H9 (cell line): ENCODE measurements at regions not wholly inside any gene's neighbourhood (a gene's known extent, or its start where the extent isn't known, plus 50 kb on each side); places are given as distances from the start of the nearest gene placed in this dataset.

Source experiments
- DNase-seq: peaks from one replicate; pipeline ENCODE4 v3.0.0-alpha.2; 2017
- H2AFZ ChIP-seq: one replicate; pipeline ENCODE4 v1.6.1; 2013; ENCODE audit warnings: mild to moderate bottlenecking, low read length, control low read depth, moderate library complexity
- H2AK5ac ChIP-seq: 2 replicates; pipeline ENCODE4 v1.6.1; 2013; ENCODE audit warnings: low read length, control low read depth, mixed read lengths; ENCODE audit not compliant: insufficient read length
- H2BK120ac ChIP-seq: one replicate; pipeline ENCODE4 v1.6.1; 2013; ENCODE audit warnings: low read depth, mild to moderate bottlenecking, low read length, control low read depth, inconsistent platforms; ENCODE audit not compliant: poor library complexity, severe bottlenecking
- H2BK12ac ChIP-seq: 2 replicates; pipeline ENCODE4 v1.6.1; 2013; ENCODE audit warnings: low read length, control low read depth, mixed read lengths, low read depth; ENCODE audit not compliant: insufficient read length
- H2BK15ac ChIP-seq: 2 replicates; pipeline ENCODE4 v1.6.1; 2013; ENCODE audit warnings: low read depth, low read length, control low read depth
- H2BK20ac ChIP-seq: one replicate; pipeline ENCODE4 v1.6.1; 2013; ENCODE audit warnings: low read depth, mild to moderate bottlenecking, low read length, control low read depth, inconsistent platforms; ENCODE audit not compliant: poor library complexity, severe bottlenecking
- H2BK5ac ChIP-seq: 2 replicates; pipeline ENCODE4 v1.6.1; 2013; ENCODE audit warnings: low read length, control low read depth, mixed read lengths; ENCODE audit not compliant: insufficient read length
- H3K14ac ChIP-seq: 2 replicates; pipeline ENCODE4 v1.6.1; 2013; ENCODE audit warnings: low read length, control low read depth; ENCODE audit not compliant: insufficient read depth
- H3K18ac ChIP-seq: 2 replicates; pipeline ENCODE4 v1.6.1; 2013; ENCODE audit warnings: low read depth, mild to moderate bottlenecking, mixed read lengths, low read length, control low read depth; ENCODE audit not compliant: insufficient read length
- H3K23ac ChIP-seq: 2 replicates; pipeline ENCODE4 v1.6.1; 2013; ENCODE audit warnings: low read length, control low read depth, mixed read lengths, low read depth; ENCODE audit not compliant: insufficient read length
- H3K23me2 ChIP-seq: 2 replicates; pipeline ENCODE4 v1.6.1; 2013; ENCODE audit warnings: low read depth, mild to moderate bottlenecking, mixed read lengths, low read length, control low read depth; ENCODE audit not compliant: insufficient read length, poor library complexity, severe bottlenecking
- H3K27ac ChIP-seq: 2 replicates; pipeline ENCODE4 v1.5.1; 2013; ENCODE audit warnings: low read length, control low read depth, mixed read lengths, low read depth; ENCODE audit not compliant: insufficient read length
- H3K27me3 ChIP-seq: 2 replicates; pipeline ENCODE4 v1.6.1; 2013; ENCODE audit warnings: low read length, control low read depth, inconsistent platforms; ENCODE audit not compliant: insufficient read depth
- H3K4ac ChIP-seq: 2 replicates; pipeline ENCODE4 v1.6.1; 2013; ENCODE audit warnings: low read depth, mild to moderate bottlenecking, control low read depth, inconsistent platforms, low read length, moderate library complexity
- H3K4me1 ChIP-seq: 2 replicates; pipeline ENCODE4 v1.6.1; 2013; ENCODE audit warnings: low read length, control low read depth, inconsistent platforms; ENCODE audit not compliant: insufficient read depth
- H3K4me2 ChIP-seq: 2 replicates; pipeline ENCODE4 v1.6.1; 2013; ENCODE audit warnings: low read length, control low read depth, mixed read lengths; ENCODE audit not compliant: insufficient read length, insufficient read depth
- H3K56ac ChIP-seq: 2 replicates; pipeline ENCODE4 v1.6.1; 2013; ENCODE audit warnings: low read depth, mild to moderate bottlenecking, mixed read lengths, low read length, control low read depth; ENCODE audit not compliant: insufficient read length
- H3K79me1 ChIP-seq: 2 replicates; pipeline ENCODE4 v1.6.1; 2013; ENCODE audit warnings: low read depth, mild to moderate bottlenecking, moderate library complexity, low read length, control low read depth, inconsistent platforms; ENCODE audit not compliant: insufficient read depth, poor library complexity, severe bottlenecking
- H3K79me2 ChIP-seq: 2 replicates; pipeline ENCODE4 v1.6.1; 2013; ENCODE audit warnings: low read length, control low read depth, inconsistent platforms; ENCODE audit not compliant: insufficient read depth
- H3K9ac ChIP-seq: 2 replicates; pipeline ENCODE4 v1.6.1; 2013; ENCODE audit warnings: low read length, control low read depth, mixed read lengths; ENCODE audit not compliant: insufficient read length; ENCODE audit errors: extremely low read depth
- H3K9me3 ChIP-seq: one replicate; pipeline ENCODE4 v1.6.1; 2013; ENCODE audit warnings: low read depth, low read length, inconsistent platforms; ENCODE audit not compliant: control insufficient read depth
- H3T11ph ChIP-seq: one replicate; pipeline ENCODE4 v1.6.1; 2013; ENCODE audit warnings: mild to moderate bottlenecking, low read length, control low read depth, inconsistent platforms
- H4K20me1 ChIP-seq: one replicate; pipeline ENCODE4 v1.6.1; 2013; ENCODE audit not compliant: control insufficient read depth, insufficient read length, insufficient read depth
- H4K5ac ChIP-seq: 2 replicates; pipeline ENCODE4 v1.6.1; 2013; ENCODE audit warnings: low read depth, mild to moderate bottlenecking, mixed read lengths, low read length, control low read depth; ENCODE audit not compliant: insufficient read length
- H4K8ac ChIP-seq: replicated peaks from 2 replicates; pipeline ENCODE4 v1.6.1; 2013; ENCODE audit warnings: low read length, control low read depth, mixed read lengths, low read depth; ENCODE audit not compliant: insufficient read length
- H4K91ac ChIP-seq: 2 replicates; pipeline ENCODE4 v1.6.1; 2013; ENCODE audit warnings: low read depth, mild to moderate bottlenecking, moderate library complexity, mixed read lengths, low read length, control low read depth; ENCODE audit not compliant: insufficient read length
- H3K27ac Mint-ChIP-seq, 3 experiments: 2 replicates in 2 of 3; 3 replicates in 1 of 3; pipeline ENCODE4 v1.8.0; 2020 to 2021; ENCODE audit warnings: mixed read lengths in 3 of 3, mild to moderate bottlenecking in 1 of 3, moderate library complexity in 1 of 3
- H3K27me3 Mint-ChIP-seq: 2 replicates; pipeline ENCODE4 v1.8.0; 2021; ENCODE audit warnings: low read depth, mild to moderate bottlenecking, moderate library complexity, mixed read lengths
- H3K36me3 Mint-ChIP-seq, 3 experiments: 2 replicates in 2 of 3; 3 replicates in 1 of 3; pipeline ENCODE4 v1.8.0; 2020 to 2021; ENCODE audit warnings: low read depth in 3 of 3, mixed read lengths in 3 of 3; ENCODE audit not compliant: insufficient read depth in 1 of 3
- H3K4me1 Mint-ChIP-seq, 2 experiments: 2 replicates each; pipeline ENCODE4 v1.8.0; 2020; ENCODE audit warnings: mixed read lengths in 2 of 2
- H3K4me3 Mint-ChIP-seq, 2 experiments: 2 replicates in 1 of 2; 3 replicates in 1 of 2; pipeline ENCODE4 v1.8.0; 2020 to 2021; ENCODE audit warnings: mild to moderate bottlenecking in 2 of 2, mixed read lengths in 2 of 2, moderate library complexity in 1 of 2
- H3K9me3 Mint-ChIP-seq, 2 experiments: 2 replicates in 1 of 2; 3 replicates in 1 of 2; pipeline ENCODE4 v1.8.0; 2020; ENCODE audit warnings: mild to moderate bottlenecking in 2 of 2, mixed read lengths in 2 of 2, moderate library complexity in 1 of 2
- WGBS: extraction: QIAGEN DNeasy Blood & Tissue Kit; methylation state at CpG from one replicate; pipeline ENCODE4 v1.1.7; 2013; ENCODE audit warnings: missing lambda C conversion rate, low lambda C conversion rate, mixed read lengths; ENCODE audit not compliant: insufficient read length; ENCODE audit errors: extremely low coverage; 5-methylcytosine and 5-hydroxymethylcytosine counted together
- TF ChIP-seq, protein P1 (sequence below): fragments of 200-600 bp; sonication (generic); conservative IDR thresholded peaks from 3 replicates; pipeline ENCODE4 v1.8.0; 2021; ENCODE audit warnings: antibody characterized with exemption, mild to moderate bottlenecking

DNA sequence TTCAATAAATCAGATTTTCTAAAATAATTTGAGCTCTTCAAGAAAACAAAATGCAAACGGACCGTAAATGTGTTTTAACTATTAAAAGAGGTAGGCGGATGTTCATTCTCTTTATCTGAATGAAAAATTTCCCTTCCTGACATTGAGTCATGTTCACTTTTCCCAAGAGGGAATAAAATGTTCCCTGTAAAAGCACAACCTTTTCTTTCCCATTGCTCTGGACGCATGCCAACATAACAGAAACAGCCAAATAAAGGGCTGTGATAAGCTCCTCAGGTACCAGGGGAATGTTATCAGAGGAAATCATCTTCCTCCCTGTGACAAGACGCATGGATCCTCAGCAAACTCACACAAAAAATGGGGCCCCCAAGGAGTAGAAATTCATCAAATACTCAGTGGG is 251.8 kb downstream of the MTERF1 start:
- no peaks in the 10 kb centered on the region for H3K9me3 ChIP-seq
- H2AK5ac ChIP-seq: no peak overlapping the region
- no peak overlapping the region for H2BK15ac ChIP-seq
- H4K91ac ChIP-seq: no peak overlapping the region
- no peak overlapping the region for H3K14ac ChIP-seq
- Mint-ChIP-seq H3K4me3 (no peak overlapping the region), H3K4me1 (no peaks in the 10 kb centered on the region), H3K9me3 (peaks cover 2 to 4% of the 10 kb centered on the region in 2 experiments; a peak in 3 of 5 replicates), H3K36me3 (no peaks in the 10 kb centered on the region), H3K27ac (no peak overlapping the region), H3K27me3 (no peaks in the 10 kb centered on the region)
- no peak overlapping the region for H3K23ac ChIP-seq
- TF ChIP-seq, protein P1, sequence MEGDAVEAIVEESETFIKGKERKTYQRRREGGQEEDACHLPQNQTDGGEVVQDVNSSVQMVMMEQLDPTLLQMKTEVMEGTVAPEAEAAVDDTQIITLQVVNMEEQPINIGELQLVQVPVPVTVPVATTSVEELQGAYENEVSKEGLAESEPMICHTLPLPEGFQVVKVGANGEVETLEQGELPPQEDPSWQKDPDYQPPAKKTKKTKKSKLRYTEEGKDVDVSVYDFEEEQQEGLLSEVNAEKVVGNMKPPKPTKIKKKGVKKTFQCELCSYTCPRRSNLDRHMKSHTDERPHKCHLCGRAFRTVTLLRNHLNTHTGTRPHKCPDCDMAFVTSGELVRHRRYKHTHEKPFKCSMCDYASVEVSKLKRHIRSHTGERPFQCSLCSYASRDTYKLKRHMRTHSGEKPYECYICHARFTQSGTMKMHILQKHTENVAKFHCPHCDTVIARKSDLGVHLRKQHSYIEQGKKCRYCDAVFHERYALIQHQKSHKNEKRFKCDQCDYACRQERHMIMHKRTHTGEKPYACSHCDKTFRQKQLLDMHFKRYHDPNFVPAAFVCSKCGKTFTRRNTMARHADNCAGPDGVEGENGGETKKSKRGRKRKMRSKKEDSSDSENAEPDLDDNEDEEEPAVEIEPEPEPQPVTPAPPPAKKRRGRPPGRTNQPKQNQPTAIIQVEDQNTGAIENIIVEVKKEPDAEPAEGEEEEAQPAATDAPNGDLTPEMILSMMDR: no peak
- no peak overlapping the region for H3K56ac ChIP-seq
- no peaks in the 10 kb centered on the region for H3K79me1 ChIP-seq
- H3K9ac ChIP-seq: no peak overlapping the region
- no peaks in the 10 kb centered on the region for H3K27me3 ChIP-seq
- no peak overlapping the region for H3T11ph ChIP-seq
- no CpG with 5 or more reads among the region's 5 CpGs for WGBS
- H3K4me1 ChIP-seq: no peaks in the 10 kb centered on the region
- H4K8ac ChIP-seq: no peak overlapping the region
- H4K20me1 ChIP-seq: no peaks in the 10 kb centered on the region
- H2BK120ac ChIP-seq: no peak overlapping the region
- H3K4me2 ChIP-seq: no peak overlapping the region
- H3K18ac ChIP-seq: no peak overlapping the region
- H2BK5ac ChIP-seq: no peak overlapping the region
- no peak overlapping the region for H2AFZ ChIP-seq
- no peak overlapping the region for H4K5ac ChIP-seq
- DNase-seq: no peak
- H3K4ac ChIP-seq: no peak overlapping the region
- H2BK12ac ChIP-seq: no peak overlapping the region
- H3K23me2 ChIP-seq: no peaks in the 10 kb centered on the region
- no peak overlapping the region for H3K27ac ChIP-seq
- no peak overlapping the region for H2BK20ac ChIP-seq
- H3K79me2 ChIP-seq: no peaks in the 10 kb centered on the region
